ENCODE measurements at regions not wholly inside any gene's neighbourhood (a gene's known extent, or its start where the extent isn't known, plus 50 kb on each side); places are given as distances from the start of the nearest gene placed in this dataset.
"Not testable (repeated sequence)": the region's sequence is repeated elsewhere in the genome, so short reads cannot be mapped to it uniquely, and the experiment has no call there.

DNA sequence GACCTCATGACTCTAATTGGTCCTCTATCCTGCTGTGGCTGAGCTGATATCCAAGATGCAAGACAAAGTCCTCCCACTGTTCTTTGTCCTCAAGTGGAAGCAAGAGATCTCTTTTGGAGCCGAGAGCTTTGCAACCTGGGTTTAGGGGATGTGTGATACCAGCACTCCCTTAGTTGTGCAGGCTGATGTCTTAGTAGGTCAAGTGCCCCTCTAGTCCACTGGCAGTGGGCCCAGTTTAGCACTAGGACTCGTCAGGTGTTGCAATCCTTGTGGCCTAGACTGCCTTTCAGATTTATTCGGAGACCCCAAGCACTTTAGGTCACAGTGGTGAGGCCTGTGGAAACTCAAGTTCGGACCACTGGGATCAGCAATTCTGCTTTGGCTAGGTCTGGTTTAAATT, 64.0 kb downstream of the GPRASP3 start:
- Histone ChIP-seq H3K9ac (ENCODE audit: low read depth, low read length) (no peak overlapping the region), H3K27ac (ENCODE audit: low read depth, low read length) (no peak overlapping the region), H3K4me1 (ENCODE audit: control insufficient read depth, insufficient read depth, low read length) (peaks cover 21% of the 10 kb centered on the region), H3K9me3 (ENCODE audit: control insufficient read depth, insufficient read depth, low read length) (peaks cover 4% of the 10 kb centered on the region; the same call in 1 of the 2 replicates), H3K27me3 (ENCODE audit: control insufficient read depth, insufficient read depth, low read length) (no peaks in the 10 kb centered on the region), H3K4me3 (ENCODE audit: low read depth, low read length) (no peak overlapping the region), H3K36me3 (ENCODE audit: control insufficient read depth, insufficient read depth, low read length) (0 out of 2 replicates have a peak, but pooled peaks cover 1% of the 10 kb centered on the region)

- Histone ChIP-seq H3K36me3 (ENCODE audit: control insufficient read depth, insufficient read depth, low read length) (peaks cover 17% of the 10 kb centered on the region; the same call in 1 of the 2 replicates), H3K9me3 (ENCODE audit: control insufficient read depth, insufficient read depth, low read length) (peaks cover 27% of the 10 kb centered on the region), H3K27me3 (ENCODE audit: control insufficient read depth, insufficient read depth, low read length) (no peaks in the 10 kb centered on the region), H3K27ac (ENCODE audit: low read depth, low read length) (peak overlapping the region; percentile 55), H3K4me3 (ENCODE audit: low read depth, low read length) (peak overlapping the region; percentile 24; the same call in 1 of the 2 replicates), H3K9ac (ENCODE audit: low read depth, low read length) (no peak overlapping the region; the same call in 1 of the 2 replicates), H3K4me1 (ENCODE audit: control insufficient read depth, insufficient read depth, low read length) (peaks cover 21% of the 10 kb centered on the region)
Observed at GRCh38 chrX:102787283-102787682, 66.7 kb downstream of the GPRASP3 start.

DNA sequence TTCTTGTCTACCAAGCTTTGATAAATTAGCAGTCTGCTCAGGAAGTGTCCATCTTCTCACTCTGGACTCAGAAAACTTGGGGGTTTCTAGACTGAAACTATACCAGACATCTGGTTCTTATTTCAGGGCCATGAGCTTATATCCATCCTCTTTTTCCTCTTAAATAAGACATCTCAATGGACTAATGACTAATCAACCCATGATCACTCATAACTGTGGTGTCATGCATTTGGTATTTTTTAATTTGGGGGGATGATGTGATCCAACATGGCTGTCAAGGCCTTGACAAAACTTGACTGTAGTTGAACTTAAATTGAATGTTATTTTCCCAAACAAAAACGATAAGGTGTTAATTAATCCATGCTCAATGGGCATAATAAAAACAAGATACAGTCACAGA, 87.8 kb downstream of the GPRASP3 start:
- Histone ChIP-seq H3K9me3 (ENCODE audit: control insufficient read depth, insufficient read depth, low read length) (no peaks in the 10 kb centered on the region), H3K9ac (ENCODE audit: low read depth, low read length) (no peak overlapping the region), H3K4me3 (ENCODE audit: low read depth, low read length) (no peak overlapping the region), H3K27ac (ENCODE audit: low read depth, low read length) (no peak overlapping the region), H3K36me3 (ENCODE audit: control insufficient read depth, insufficient read depth, low read length) (no peaks in the 10 kb centered on the region), H3K27me3 (ENCODE audit: control insufficient read depth, insufficient read depth, low read length) (no peaks in the 10 kb centered on the region), H3K4me1 (ENCODE audit: control insufficient read depth, insufficient read depth, low read length) (no peaks in the 10 kb centered on the region)

DNA sequence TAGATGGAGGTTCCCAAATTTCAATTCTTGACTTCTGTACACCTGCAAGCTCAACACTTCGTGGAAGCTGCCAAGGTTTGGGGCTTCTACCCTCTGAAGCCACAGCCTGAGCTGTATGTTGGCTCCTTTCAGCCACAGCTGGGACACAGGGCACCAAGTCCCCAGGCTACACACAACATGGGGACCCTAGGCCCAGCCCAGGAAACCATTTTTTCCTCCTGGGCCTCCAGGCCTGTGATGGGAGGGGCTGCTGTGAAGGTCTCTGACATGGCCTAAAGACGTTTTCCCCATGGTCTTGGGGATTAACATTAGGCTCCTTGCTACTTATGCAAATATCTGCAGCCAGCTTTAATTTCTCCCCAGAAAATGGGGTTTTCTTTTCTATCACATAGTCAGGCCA, 97.7 kb downstream of the GPRASP3 start:
- H3K4me1 ChIP-seq (ENCODE audit: control insufficient read depth, insufficient read depth, low read length); H3K4me3 ChIP-seq (ENCODE audit: low read depth, low read length); H3K27ac ChIP-seq (ENCODE audit: low read depth, low read length): not testable (repeated sequence)

DNA sequence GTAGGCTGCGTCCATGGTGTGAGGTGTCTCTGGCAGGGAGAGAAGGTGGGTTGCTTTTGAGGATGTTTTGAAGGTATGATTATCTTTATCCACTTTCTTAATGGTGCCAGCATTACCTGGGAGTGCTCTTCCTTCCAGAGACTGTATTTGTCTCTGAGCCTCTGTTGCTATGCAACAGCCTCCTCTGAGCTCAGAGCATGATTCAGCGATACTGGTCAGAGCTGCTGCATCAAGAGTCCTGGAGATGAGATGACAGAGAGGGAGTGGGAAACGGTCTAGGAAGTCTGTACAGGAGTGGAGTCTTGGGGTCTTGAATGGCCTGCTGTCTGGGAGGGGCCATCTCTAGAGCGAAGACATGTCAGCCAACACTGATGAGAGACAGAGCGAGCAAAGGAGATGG, 104.4 kb upstream of the RAB40AL start:
- H3K9ac ChIP-seq (ENCODE audit: low read depth, low read length): no peak overlapping the region
- H3K36me3 ChIP-seq (ENCODE audit: control insufficient read depth, insufficient read depth, low read length): peaks cover 27% of the 10 kb centered on the region
- H3K27ac ChIP-seq (ENCODE audit: low read depth, low read length): no peak overlapping the region
- no peaks in the 10 kb centered on the region for H3K27me3 ChIP-seq (ENCODE audit: control insufficient read depth, insufficient read depth, low read length)
- no peaks in the 10 kb centered on the region; the same call in 1 of the 2 replicates for H3K9me3 ChIP-seq (ENCODE audit: control insufficient read depth, insufficient read depth, low read length)
- peaks cover 10% of the 10 kb centered on the region for H3K4me1 ChIP-seq (ENCODE audit: control insufficient read depth, insufficient read depth, low read length)
- H3K4me3 ChIP-seq (ENCODE audit: low read depth, low read length): no peak overlapping the region

More for the DNA sequence above, 97.7 kb downstream of the GPRASP3 start:
- peaks cover 30% of the 10 kb centered on the region for H3K9me3 ChIP-seq (ENCODE audit: control insufficient read depth, insufficient read depth, low read length)
- not testable (repeated sequence) for H3K36me3 ChIP-seq (ENCODE audit: control insufficient read depth, insufficient read depth, low read length); H3K9ac ChIP-seq (ENCODE audit: low read depth, low read length); H3K27me3 ChIP-seq (ENCODE audit: control insufficient read depth, insufficient read depth, low read length)

DNA sequence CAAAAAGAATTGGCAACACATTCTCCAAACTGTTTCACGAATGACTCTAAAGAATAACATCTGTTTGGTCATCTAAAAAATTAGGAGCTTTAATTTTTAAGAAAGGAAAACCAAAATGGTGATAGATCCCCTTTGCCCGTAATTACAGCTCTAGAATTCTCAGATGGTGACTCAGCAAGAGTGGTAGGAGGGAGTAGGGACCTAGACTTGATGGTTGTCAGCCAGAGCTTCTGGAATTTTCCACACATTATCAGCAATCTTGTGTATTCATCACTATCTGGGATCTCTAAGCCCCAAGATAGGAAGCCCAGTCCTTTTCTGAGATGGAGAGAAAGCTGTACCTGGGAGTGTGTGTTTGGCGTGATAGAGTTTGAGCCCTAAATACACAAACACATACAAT, 103.9 kb upstream of the RAB40AL start:
- no peaks in the 10 kb centered on the region; the same call in 1 of the 2 replicates for H3K9me3 ChIP-seq (ENCODE audit: control insufficient read depth, insufficient read depth, low read length)
- H3K4me1 ChIP-seq (ENCODE audit: control insufficient read depth, insufficient read depth, low read length): peaks cover 10% of the 10 kb centered on the region
- H3K4me3 ChIP-seq (ENCODE audit: low read depth, low read length): no peak overlapping the region
- H3K27me3 ChIP-seq (ENCODE audit: control insufficient read depth, insufficient read depth, low read length): no peaks in the 10 kb centered on the region
- no peak overlapping the region for H3K27ac ChIP-seq (ENCODE audit: low read depth, low read length)
- peaks cover 28% of the 10 kb centered on the region for H3K36me3 ChIP-seq (ENCODE audit: control insufficient read depth, insufficient read depth, low read length)
- H3K9ac ChIP-seq (ENCODE audit: low read depth, low read length): no peak overlapping the region

- H3K4me3 ChIP-seq (ENCODE audit: low read depth, low read length): no peak overlapping the region
- peaks cover 10% of the 10 kb centered on the region for H3K4me1 ChIP-seq (ENCODE audit: control insufficient read depth, insufficient read depth, low read length)
- peaks cover 28% of the 10 kb centered on the region for H3K36me3 ChIP-seq (ENCODE audit: control insufficient read depth, insufficient read depth, low read length)
- no peaks in the 10 kb centered on the region; the same call in 1 of the 2 replicates for H3K9me3 ChIP-seq (ENCODE audit: control insufficient read depth, insufficient read depth, low read length)
- no peak overlapping the region for H3K27ac ChIP-seq (ENCODE audit: low read depth, low read length)
- no peak overlapping the region for H3K9ac ChIP-seq (ENCODE audit: low read depth, low read length)
- no peaks in the 10 kb centered on the region for H3K27me3 ChIP-seq (ENCODE audit: control insufficient read depth, insufficient read depth, low read length)
Observed at GRCh38 chrX:102835504-102836146, 101.4 kb upstream of the RAB40AL start.

- Histone ChIP-seq H3K27ac (ENCODE audit: low read depth, low read length) (no peak overlapping the region), H3K4me1 (ENCODE audit: control insufficient read depth, insufficient read depth, low read length) (peaks cover 5% of the 10 kb centered on the region), H3K36me3 (ENCODE audit: control insufficient read depth, insufficient read depth, low read length) (peaks cover 33% of the 10 kb centered on the region), H3K27me3 (ENCODE audit: control insufficient read depth, insufficient read depth, low read length) (no peaks in the 10 kb centered on the region), H3K4me3 (ENCODE audit: low read depth, low read length) (no peak overlapping the region), H3K9ac (ENCODE audit: low read depth, low read length) (no peak overlapping the region), H3K9me3 (ENCODE audit: control insufficient read depth, insufficient read depth, low read length) (no peaks in the 10 kb centered on the region; the same call in 1 of the 2 replicates)
Observed at GRCh38 chrX:102837847-102838246, 99.2 kb upstream of the RAB40AL start.

DNA sequence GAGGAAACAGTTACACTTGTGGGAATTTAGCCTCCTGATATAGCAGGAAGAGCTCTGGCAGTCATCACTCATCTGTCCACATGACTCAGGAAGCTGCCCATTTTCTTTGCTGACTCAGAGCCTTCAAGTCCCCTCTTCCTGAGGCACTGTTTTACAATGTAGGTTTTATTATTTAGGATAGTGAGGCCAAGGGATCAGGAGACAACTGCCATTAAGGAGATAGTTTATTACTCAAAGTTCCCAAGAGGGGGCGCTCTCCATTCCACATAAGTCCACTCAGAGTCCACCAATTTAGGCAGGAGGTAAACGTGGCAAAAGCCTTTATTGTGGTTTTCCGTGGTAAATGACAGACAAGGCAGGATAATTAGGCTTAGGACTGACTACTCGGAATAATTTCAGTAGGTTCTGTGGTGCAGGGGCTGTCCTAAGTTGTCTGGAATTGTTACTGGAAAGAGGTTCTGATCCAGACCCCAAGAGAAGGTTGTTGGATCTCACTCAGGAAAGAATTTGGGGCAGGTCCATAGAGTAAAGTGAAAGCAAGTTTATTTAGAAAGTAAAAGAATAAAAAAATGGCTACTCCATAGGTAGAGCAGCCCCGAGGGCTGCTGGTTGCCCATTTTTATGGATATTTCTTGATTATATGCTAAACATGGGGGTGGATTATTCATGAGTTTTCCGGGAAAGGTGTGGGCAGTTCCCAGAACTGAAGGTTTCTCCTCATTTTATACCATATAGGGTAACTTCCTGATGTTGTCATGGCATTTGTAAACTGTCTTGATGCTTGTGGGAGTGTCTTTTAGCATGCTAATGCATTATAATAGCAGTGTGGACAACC, 96.0 kb upstream of the RAB40AL start:
- peaks cover 4% of the 10 kb centered on the region; the same call in 1 of the 2 replicates for H3K9me3 ChIP-seq (ENCODE audit: control insufficient read depth, insufficient read depth, low read length)
- peaks cover 45% of the 10 kb centered on the region for H3K36me3 ChIP-seq (ENCODE audit: control insufficient read depth, insufficient read depth, low read length)

GRCh38 chrX:102841706-102842003, 95.4 kb upstream of the RAB40AL start:
- H3K36me3 ChIP-seq (ENCODE audit: control insufficient read depth, insufficient read depth, low read length): peaks cover 50% of the 10 kb centered on the region
- H3K9ac ChIP-seq (ENCODE audit: low read depth, low read length): no peak overlapping the region
- no peak overlapping the region for H3K27ac ChIP-seq (ENCODE audit: low read depth, low read length)
- H3K27me3 ChIP-seq (ENCODE audit: control insufficient read depth, insufficient read depth, low read length): no peaks in the 10 kb centered on the region
- H3K4me1 ChIP-seq (ENCODE audit: control insufficient read depth, insufficient read depth, low read length): no peaks in the 10 kb centered on the region
- peaks cover 4% of the 10 kb centered on the region; the same call in 1 of the 2 replicates for H3K9me3 ChIP-seq (ENCODE audit: control insufficient read depth, insufficient read depth, low read length)
- H3K4me3 ChIP-seq (ENCODE audit: low read depth, low read length): no peak overlapping the region

More for the DNA sequence above, 96.0 kb upstream of the RAB40AL start:
- H3K27me3 ChIP-seq (ENCODE audit: control insufficient read depth, insufficient read depth, low read length): no peaks in the 10 kb centered on the region
- H3K9ac ChIP-seq (ENCODE audit: low read depth, low read length): no peak overlapping the region
- H3K27ac ChIP-seq (ENCODE audit: low read depth, low read length): no peak overlapping the region
- no peaks in the 10 kb centered on the region for H3K4me1 ChIP-seq (ENCODE audit: control insufficient read depth, insufficient read depth, low read length)
- no peak overlapping the region for H3K4me3 ChIP-seq (ENCODE audit: low read depth, low read length)

DNA sequence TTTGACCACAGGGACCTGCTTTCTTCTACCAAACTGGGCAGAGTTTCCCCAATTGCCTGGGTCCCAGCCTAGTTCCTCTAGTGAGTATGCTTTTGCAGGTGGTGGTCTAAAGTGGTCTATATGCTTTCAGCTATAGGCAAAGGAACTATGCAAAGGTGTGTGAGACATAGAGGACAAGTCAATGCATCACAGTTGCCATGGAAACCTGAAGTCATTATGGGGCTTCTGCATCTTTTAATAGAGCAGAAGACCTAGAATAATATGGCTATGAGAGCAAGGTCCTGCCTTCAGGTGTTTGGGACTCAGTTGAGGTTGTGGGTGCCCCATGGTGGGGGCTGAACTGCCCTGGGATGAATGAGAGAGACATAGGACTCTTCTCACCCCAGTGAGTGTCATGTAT, 92.1 kb upstream of the RAB40AL start:
- Histone ChIP-seq H3K36me3 (ENCODE audit: control insufficient read depth, insufficient read depth, low read length) (peaks cover 49% of the 10 kb centered on the region), H3K27ac (ENCODE audit: low read depth, low read length) (no peak overlapping the region), H3K9me3 (ENCODE audit: control insufficient read depth, insufficient read depth, low read length) (peaks cover 4% of the 10 kb centered on the region; the same call in 1 of the 2 replicates), H3K9ac (ENCODE audit: low read depth, low read length) (no peak overlapping the region), H3K4me3 (ENCODE audit: low read depth, low read length) (no peak overlapping the region), H3K4me1 (ENCODE audit: control insufficient read depth, insufficient read depth, low read length) (no peaks in the 10 kb centered on the region), H3K27me3 (ENCODE audit: control insufficient read depth, insufficient read depth, low read length) (no peaks in the 10 kb centered on the region)

All from HUES48 (cell line).